Esophagus mucosa (tissue), 1 donor: ENCODE measurements at regions not wholly inside any gene's neighbourhood (a gene's known extent, or its start where the extent isn't known, plus 50 kb on each side); places are given as distances from the start of the nearest gene placed in this dataset.
"Not testable (repeated sequence)": the region's sequence is repeated elsewhere in the genome, so short reads cannot be mapped to it uniquely, and the experiment has no call there.

ENCODE experiments used
- ATAC-seq: fragments of 200-7000 bp; cut with Tn5 transposase; one replicate; pipeline ENCODE4 v1.9.1; 2020
- donor health status: DM: yes; HTN: yes; CAD: no.

- ATAC-seq: peak; percentile 55
Observed at GRCh38 chrX:78822157-78822690, 74.7 kb downstream of the LPAR4 start.

- no peak for ATAC-seq
Observed at GRCh38 chrX:78831523-78831922, 84.0 kb downstream of the LPAR4 start.

GRCh38 chrX:78838709-78839108 lies 91.2 kb downstream of the LPAR4 start:
- no peak for ATAC-seq

- ATAC-seq: no peak
Observed at GRCh38 chrX:78839711-78840110, 92.2 kb downstream of the LPAR4 start.

GRCh38 chrX:78844218-78844617 lies 96.7 kb downstream of the LPAR4 start:
- ATAC-seq: not testable (repeated sequence)

- ATAC-seq: not testable (repeated sequence)
Observed at GRCh38 chrX:78881248-78881647, 63.9 kb upstream of the P2RY10 start.

- ATAC-seq: peak; percentile 44
Observed at GRCh38 chrX:78886550-78886949, 58.6 kb upstream of the P2RY10 start.
